ENCODE measurements at regions not wholly inside any gene's neighbourhood (a gene's known extent, or its start where the extent isn't known, plus 50 kb on each side); places are given as distances from the start of the nearest gene placed in this dataset.

DNA sequence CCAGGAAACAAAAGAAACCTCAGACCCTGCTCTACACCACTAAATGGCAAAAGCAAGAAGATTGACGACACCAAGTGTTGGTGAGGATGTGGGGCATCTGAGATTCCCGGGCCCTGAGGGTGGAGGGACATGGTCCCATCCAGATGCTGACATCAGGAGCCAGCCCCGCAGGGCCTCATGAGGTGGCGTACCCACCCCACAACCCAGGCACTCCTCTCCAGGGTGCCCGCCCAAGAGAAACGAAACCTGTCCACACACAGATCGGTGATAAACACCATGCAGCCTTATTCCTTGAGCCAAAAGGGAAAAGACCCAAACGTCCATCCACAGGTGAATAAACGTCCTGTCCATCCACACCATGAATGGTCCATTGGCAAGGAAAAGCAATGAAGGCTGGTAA is 54.8 kb upstream of the C14orf180 start:
- no peak for TF ChIP-seq KDM1A (IDR thresholded peaks at IDR 0.05)
- no peak for TF ChIP-seq HNRNPK (IDR thresholded peaks at IDR 0.05; ENCODE audit: low read depth, low read length, poor library complexity, severe bottlenecking)

Data from K562 (cell line).